ENCODE measurements at regions not wholly inside any gene's neighbourhood (a gene's known extent, or its start where the extent isn't known, plus 50 kb on each side); places are given as distances from the start of the nearest gene placed in this dataset.

GRCh38 chr5:143676802-143677201 lies 135.2 kb upstream of the HMHB1 start:
- TF ChIP-seq CTCF (conservative IDR thresholded peaks at IDR 0.05; ENCODE audit: low read depth, low read length) = no peak
- Histone ChIP-seq H3K4me1 (ENCODE audit: low read depth, poor library complexity, severe bottlenecking) (peaks cover 3% of the 10 kb centered on the region), H3K4me2 (no peak overlapping the region), H3K27me3 (ENCODE audit: insufficient read depth, low read depth) (no peaks in the 10 kb centered on the region), H3K9ac (no peak overlapping the region), H4K20me1 (ENCODE audit: insufficient read depth) (no peaks in the 10 kb centered on the region), H3K36me3 (ENCODE audit: insufficient read depth) (no peaks in the 10 kb centered on the region), H3K79me2 (ENCODE audit: insufficient read depth, low read depth) (no peaks in the 10 kb centered on the region), H3K27ac (no peak overlapping the region), H2AFZ (ENCODE audit: low read depth) (no peak overlapping the region), H3K4me3 (IDR thresholded peaks at IDR 0.05; ENCODE audit: insufficient read depth, low read depth, low read length) (no peak overlapping the region)

- Histone ChIP-seq H2AFZ (ENCODE audit: low read depth) (no peak overlapping the region), H3K4me1 (ENCODE audit: low read depth, poor library complexity, severe bottlenecking) (peaks cover 3% of the 10 kb centered on the region), H4K20me1 (ENCODE audit: insufficient read depth) (no peaks in the 10 kb centered on the region), H3K4me2 (no peak overlapping the region), H3K9ac (no peak overlapping the region), H3K79me2 (ENCODE audit: insufficient read depth, low read depth) (no peaks in the 10 kb centered on the region), H3K27ac (no peak overlapping the region), H3K27me3 (ENCODE audit: insufficient read depth, low read depth) (no peaks in the 10 kb centered on the region), H3K4me3 (IDR thresholded peaks at IDR 0.05; ENCODE audit: insufficient read depth, low read depth, low read length) (no peak overlapping the region), H3K36me3 (ENCODE audit: insufficient read depth) (no peaks in the 10 kb centered on the region)
- TF ChIP-seq CTCF (conservative IDR thresholded peaks at IDR 0.05; ENCODE audit: low read depth, low read length) = no peak
Measured at GRCh38 chr5:143674469-143674786, 137.5 kb upstream of the HMHB1 start.

GRCh38 chr5:143673676-143674468 lies 138.1 kb upstream of the HMHB1 start:
- no peak for TF ChIP-seq CTCF (conservative IDR thresholded peaks at IDR 0.05; ENCODE audit: low read depth, low read length)
- H2AFZ ChIP-seq (ENCODE audit: low read depth) = no peak overlapping the region
- H3K27me3 ChIP-seq (ENCODE audit: insufficient read depth, low read depth) = no peaks in the 10 kb centered on the region
- no peaks in the 10 kb centered on the region for H3K36me3 ChIP-seq (ENCODE audit: insufficient read depth)
- H4K20me1 ChIP-seq (ENCODE audit: insufficient read depth) = no peaks in the 10 kb centered on the region
- peaks cover 3% of the 10 kb centered on the region for H3K4me1 ChIP-seq (ENCODE audit: low read depth, poor library complexity, severe bottlenecking)
- H3K4me3 ChIP-seq (IDR thresholded peaks at IDR 0.05; ENCODE audit: insufficient read depth, low read depth, low read length) = no peak overlapping the region
- H3K79me2 ChIP-seq (ENCODE audit: insufficient read depth, low read depth) = no peaks in the 10 kb centered on the region
- H3K4me2 ChIP-seq = no peak overlapping the region
- no peak overlapping the region for H3K9ac ChIP-seq
- H3K27ac ChIP-seq = no peak overlapping the region

GRCh38 chr5:143672806-143673205 lies 139.2 kb upstream of the HMHB1 start:
- H3K36me3 ChIP-seq (ENCODE audit: insufficient read depth) = no peaks in the 10 kb centered on the region
- TF ChIP-seq CTCF (conservative IDR thresholded peaks at IDR 0.05; ENCODE audit: low read depth, low read length) = no peak
- H3K79me2 ChIP-seq (ENCODE audit: insufficient read depth, low read depth) = no peaks in the 10 kb centered on the region
- no peak overlapping the region for H3K4me2 ChIP-seq
- H4K20me1 ChIP-seq (ENCODE audit: insufficient read depth) = no peaks in the 10 kb centered on the region
- H3K4me1 ChIP-seq (ENCODE audit: low read depth, poor library complexity, severe bottlenecking) = no peaks in the 10 kb centered on the region
- no peak overlapping the region for H3K9ac ChIP-seq
- H3K27ac ChIP-seq = no peak overlapping the region
- H2AFZ ChIP-seq (ENCODE audit: low read depth) = no peak overlapping the region
- no peak overlapping the region for H3K4me3 ChIP-seq (IDR thresholded peaks at IDR 0.05; ENCODE audit: insufficient read depth, low read depth, low read length)
- H3K27me3 ChIP-seq (ENCODE audit: insufficient read depth, low read depth) = no peaks in the 10 kb centered on the region
